Fibroblast of lung (primary cell): ENCODE measurements at regions not wholly inside any gene's neighbourhood (a gene's known extent, or its start where the extent isn't known, plus 50 kb on each side); places are given as distances from the start of the nearest gene placed in this dataset.
"Not testable (repeated sequence)": the region's sequence is repeated elsewhere in the genome, so short reads cannot be mapped to it uniquely, and the experiment has no call there.

ENCODE experiments used
- CTCF ChIP-seq, 2 donors: IDR thresholded peaks in 1 of 2; conservative IDR thresholded peaks in 1 of 2; 1 replicate in 1 of 2; 2 replicates in 1 of 2; pipeline ENCODE4 v1.5.1; 2011 to 2012; ENCODE audit warnings: low read length in 2 of 2, control low read depth in 1 of 2, inconsistent platforms in 1 of 2, low read depth in 1 of 2, mild to moderate bottlenecking in 1 of 2
- EZH2 ChIP-seq: IDR thresholded peaks from 2 replicates; pipeline ENCODE4 v1.5.1; 2012; ENCODE audit warnings: low read length, control low read depth, mild to moderate bottlenecking; ENCODE audit errors: missing control alignments

- not testable (repeated sequence) for TF ChIP-seq CTCF (conservative IDR thresholded peaks at IDR 0.05 in 1 of 2, IDR thresholded peaks at IDR 0.05 in 1 of 2; ENCODE audit: low read depth in 1 of 2, low read length in 2 of 2); EZH2
Observed at GRCh38 chr4:147246528-147246927, 234.4 kb upstream of the EDNRA start.
